CMK (cell line): ENCODE measurements at regions not wholly inside any gene's neighbourhood (a gene's known extent, or its start where the extent isn't known, plus 50 kb on each side); places are given as distances from the start of the nearest gene placed in this dataset.

ENCODE experiments used
- DNase-seq: peaks from one replicate; pipeline ENCODE4 v3.0.0-alpha.2; 2010; ENCODE audit warnings: low read depth

GRCh38 chr3:181859518-181859917, 147.8 kb downstream of the SOX2 start:
- DNase-seq = no peak

- no peak for DNase-seq
These were observed 148.5 kb downstream of the SOX2 start for GRCh38 chr3:181860235-181860634.

- no peak for DNase-seq
These were observed 150.8 kb downstream of the SOX2 start for GRCh38 chr3:181862502-181862901.

GRCh38 chr3:181868576-181869082, 156.9 kb downstream of the SOX2 start:
- no peak for DNase-seq

GRCh38 chr3:181872887-181873286, 161.2 kb downstream of the SOX2 start:
- no peak for DNase-seq

- no peak for DNase-seq
These were observed 168.2 kb downstream of the SOX2 start for GRCh38 chr3:181879926-181880325.

- no peak for DNase-seq
These were observed 168.6 kb downstream of the SOX2 start for GRCh38 chr3:181880331-181880730.

GRCh38 chr3:181881749-181882148, 170.0 kb downstream of the SOX2 start:
- DNase-seq = no peak

GRCh38 chr3:181885868-181886630, 174.3 kb downstream of the SOX2 start:
- DNase-seq = no peak

- DNase-seq = no peak
These were observed 175.0 kb downstream of the SOX2 start for GRCh38 chr3:181886676-181887075.

GRCh38 chr3:181887685-181888084, 176.0 kb downstream of the SOX2 start:
- no peak for DNase-seq

GRCh38 chr3:181888234-181888633, 176.5 kb downstream of the SOX2 start:
- no peak for DNase-seq

GRCh38 chr3:181892848-181893247, 181.1 kb downstream of the SOX2 start:
- no peak for DNase-seq

- no peak for DNase-seq
These were observed 184.9 kb downstream of the SOX2 start for GRCh38 chr3:181896605-181897004.

GRCh38 chr3:181899702-181900101, 188.0 kb downstream of the SOX2 start:
- peak; percentile 14 for DNase-seq

GRCh38 chr3:181901626-181902025, 189.9 kb downstream of the SOX2 start:
- no peak for DNase-seq

GRCh38 chr3:181906338-181906737, 194.6 kb downstream of the SOX2 start:
- no peak for DNase-seq

- no peak for DNase-seq
These were observed 197.5 kb downstream of the SOX2 start for GRCh38 chr3:181909241-181909640.

GRCh38 chr3:181912384-181912783, 200.7 kb downstream of the SOX2 start:
- DNase-seq = no peak

- DNase-seq = no peak
These were observed 201.5 kb downstream of the SOX2 start for GRCh38 chr3:181913254-181913653.

GRCh38 chr3:181915551-181915950, 203.8 kb downstream of the SOX2 start:
- no peak for DNase-seq

- no peak for DNase-seq
These were observed 204.3 kb downstream of the SOX2 start for GRCh38 chr3:181916013-181916412.

- no peak for DNase-seq
These were observed 205.3 kb downstream of the SOX2 start for GRCh38 chr3:181917027-181917426.

GRCh38 chr3:181919375-181919774, 207.7 kb downstream of the SOX2 start:
- DNase-seq = no peak
